ENCODE measurements at regions not wholly inside any gene's neighbourhood (a gene's known extent, or its start where the extent isn't known, plus 50 kb on each side); places are given as distances from the start of the nearest gene placed in this dataset.
"Not testable (repeated sequence)": the region's sequence is repeated elsewhere in the genome, so short reads cannot be mapped to it uniquely, and the experiment has no call there.

- not testable (repeated sequence) for DNase-seq
Observed at GRCh38 chr10:109046427-109046826, 876.9 kb downstream of the XPNPEP1 start.

- no peak for DNase-seq
Observed at GRCh38 chr10:109040622-109041021, 882.7 kb downstream of the XPNPEP1 start.

DNA sequence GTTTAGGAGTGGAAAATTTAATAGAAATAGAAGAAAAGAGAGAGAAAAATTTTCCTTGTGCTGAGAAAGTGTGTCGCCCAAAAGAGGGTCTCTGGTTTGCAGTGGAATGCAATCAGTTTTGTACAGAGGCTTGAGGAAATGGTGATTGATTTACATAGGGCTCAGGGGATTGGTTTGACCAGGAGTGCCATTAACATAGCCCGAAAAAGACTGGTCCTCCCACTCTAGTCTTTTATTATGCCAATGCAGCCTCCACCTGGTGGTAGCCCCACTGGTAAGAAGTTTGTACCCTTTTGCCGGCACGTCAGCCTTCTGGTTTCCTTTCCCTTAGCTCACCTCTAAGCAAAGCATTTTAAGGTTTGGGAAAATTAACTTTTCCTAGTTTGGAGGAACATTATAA lies 885.3 kb downstream of the XPNPEP1 start:
- no peak for DNase-seq

GRCh38 chr10:109030581-109031210 lies 892.6 kb downstream of the XPNPEP1 start:
- no peak for DNase-seq

DNA sequence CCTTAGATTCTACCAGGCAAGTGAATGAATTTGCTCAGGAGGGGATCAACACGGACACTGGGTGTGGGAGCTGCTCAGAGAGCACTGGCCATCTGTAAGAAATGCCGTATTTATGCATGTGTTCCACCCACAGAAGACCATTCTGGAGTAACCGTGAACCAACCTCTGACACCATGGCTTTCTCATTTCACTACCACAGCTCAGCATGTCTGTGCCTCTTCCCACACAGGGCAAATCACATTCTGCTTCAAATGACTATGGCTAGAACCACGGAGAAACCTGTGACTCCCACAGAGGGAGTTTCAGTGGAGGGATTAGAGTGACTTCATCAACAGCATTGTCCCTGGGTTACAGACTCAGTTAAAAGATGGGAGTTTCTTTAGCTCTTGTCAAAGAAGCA lies 893.4 kb downstream of the XPNPEP1 start:
- DNase-seq, result no peak

GRCh38 chr10:109027534-109028185 lies 895.7 kb downstream of the XPNPEP1 start:
- no peak for DNase-seq

DNA sequence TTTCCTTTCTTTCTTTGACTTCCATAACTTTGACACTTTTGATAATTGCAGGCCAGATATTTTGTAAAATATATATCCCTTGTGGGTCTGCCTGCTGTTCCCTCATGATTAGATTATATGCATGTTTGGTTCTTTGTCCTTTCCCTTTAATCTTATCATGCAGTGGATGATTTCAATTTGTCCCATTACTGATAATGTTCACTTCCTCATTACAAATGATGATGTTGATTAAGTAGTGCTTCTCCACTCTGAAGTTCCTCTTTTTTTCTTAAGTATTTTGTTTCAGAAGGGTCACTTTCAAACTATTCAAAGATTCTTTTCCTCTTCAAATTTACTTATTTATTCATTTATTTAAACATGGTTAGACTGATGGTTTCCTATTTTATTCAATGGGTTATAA lies 898.1 kb downstream of the XPNPEP1 start:
- no peak for DNase-seq

- DNase-seq, result no peak
Observed at GRCh38 chr10:109022417-109023049, 900.8 kb downstream of the XPNPEP1 start.

GRCh38 chr10:109019001-109019424 lies 904.3 kb downstream of the XPNPEP1 start:
- DNase-seq, result no peak

GRCh38 chr10:109007514-109007913 lies 915.8 kb downstream of the XPNPEP1 start:
- DNase-seq, result no peak

DNA sequence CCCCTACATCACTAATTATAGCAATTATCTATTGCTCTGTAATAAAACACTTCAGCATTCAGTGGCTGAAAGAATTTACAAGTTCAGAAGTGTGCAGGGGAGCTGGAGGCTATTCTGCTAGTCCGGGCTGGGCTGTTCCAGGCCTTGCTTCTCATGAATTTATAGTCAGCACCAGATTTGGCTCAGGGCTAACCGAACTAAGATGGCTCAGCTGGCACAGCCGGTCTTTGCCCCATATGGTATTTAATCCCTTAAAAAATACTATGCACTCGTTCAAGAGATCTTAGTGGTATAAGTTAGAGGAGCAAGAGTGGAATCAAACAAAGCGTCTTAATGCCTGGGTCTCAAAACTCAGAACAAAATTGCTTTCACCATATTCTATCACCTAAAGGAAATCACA lies 932.9 kb downstream of the XPNPEP1 start:
- DNase-seq, result no peak

DNA sequence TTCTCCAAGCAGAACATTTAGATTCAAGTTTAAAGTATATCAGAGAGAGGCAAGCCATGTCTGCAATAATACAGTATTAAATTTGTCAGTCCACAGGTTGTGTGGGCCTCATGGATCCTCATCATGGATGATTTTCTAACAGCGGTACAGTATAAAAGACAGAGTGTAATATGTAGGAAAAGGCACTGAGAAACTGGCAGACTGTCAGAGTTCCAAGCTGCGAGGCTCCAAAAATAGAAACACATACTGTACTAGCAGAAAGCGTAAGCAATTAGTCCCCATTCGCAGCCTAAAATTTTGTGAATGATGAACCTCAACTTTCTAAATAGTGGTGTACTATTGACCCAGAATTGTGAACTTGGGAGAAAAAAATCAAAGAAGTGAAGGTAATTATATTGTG lies 933.3 kb downstream of the XPNPEP1 start:
- no peak for DNase-seq

- no peak for DNase-seq
Observed at GRCh38 chr10:108982159-108982558, 941.2 kb downstream of the XPNPEP1 start.

DNA sequence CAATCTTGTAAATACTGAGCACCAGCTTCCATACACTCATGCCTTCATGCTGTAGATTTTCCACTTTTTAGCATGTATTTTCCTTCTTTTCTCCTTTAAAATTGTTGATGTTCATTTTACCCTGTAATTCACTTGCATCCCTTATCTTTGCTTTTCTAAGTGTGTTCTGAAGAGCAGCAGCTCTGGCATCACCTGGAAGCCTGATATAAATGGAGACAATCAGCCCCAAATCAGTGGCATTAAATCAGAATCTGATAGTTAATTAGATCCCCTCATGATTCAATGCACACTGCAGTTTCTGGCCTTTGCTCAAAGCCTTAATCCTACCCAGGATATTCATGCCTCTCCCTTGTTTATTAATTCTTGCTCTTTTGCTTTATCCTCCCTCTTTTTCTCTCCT lies 942.4 kb downstream of the XPNPEP1 start:
- DNase-seq, result no peak

GRCh38 chr10:108975459-108976058 lies 947.8 kb downstream of the XPNPEP1 start:
- no peak for DNase-seq

DNA sequence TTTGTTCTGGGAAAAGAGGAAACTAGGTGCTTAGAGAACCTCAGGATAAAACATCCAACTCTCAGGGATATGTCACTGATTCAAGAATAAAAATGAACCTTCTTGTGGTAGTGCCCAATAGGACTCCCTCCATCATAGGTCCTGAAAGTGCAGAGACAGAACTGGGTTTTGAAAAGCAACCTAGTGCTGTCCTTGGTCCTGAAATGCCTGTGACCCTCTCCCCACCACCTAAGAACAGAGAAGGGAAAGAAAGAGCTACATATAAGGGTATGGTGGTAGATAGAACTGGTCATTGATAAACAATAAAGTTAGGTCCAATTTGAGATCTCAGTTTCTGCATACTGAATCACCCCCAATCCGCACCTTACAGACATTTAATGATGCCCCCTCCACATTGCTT lies 953.3 kb downstream of the XPNPEP1 start:
- DNase-seq, result no peak

DNA sequence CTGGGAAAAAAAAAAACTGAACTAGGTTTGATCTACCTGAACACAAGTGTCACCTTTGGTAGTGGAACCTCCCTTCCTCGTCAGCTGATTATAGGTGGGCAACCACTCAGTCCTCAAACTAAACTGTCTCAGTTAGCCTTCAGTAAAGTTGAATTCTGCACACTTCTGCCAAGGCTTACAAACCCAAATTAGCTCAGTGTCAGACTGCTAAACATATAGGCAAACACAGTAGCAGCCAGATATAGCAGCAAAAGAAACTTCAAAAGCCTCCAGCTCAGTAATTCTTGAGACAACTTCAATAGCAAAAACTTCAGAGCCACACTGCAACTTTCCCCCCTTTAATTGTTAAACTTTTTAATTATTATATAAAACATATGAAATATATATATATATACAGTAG lies 956.9 kb downstream of the XPNPEP1 start:
- no peak for DNase-seq

- DNase-seq, result no peak
Observed at GRCh38 chr10:108966005-108966404, 957.3 kb downstream of the XPNPEP1 start.

DNA sequence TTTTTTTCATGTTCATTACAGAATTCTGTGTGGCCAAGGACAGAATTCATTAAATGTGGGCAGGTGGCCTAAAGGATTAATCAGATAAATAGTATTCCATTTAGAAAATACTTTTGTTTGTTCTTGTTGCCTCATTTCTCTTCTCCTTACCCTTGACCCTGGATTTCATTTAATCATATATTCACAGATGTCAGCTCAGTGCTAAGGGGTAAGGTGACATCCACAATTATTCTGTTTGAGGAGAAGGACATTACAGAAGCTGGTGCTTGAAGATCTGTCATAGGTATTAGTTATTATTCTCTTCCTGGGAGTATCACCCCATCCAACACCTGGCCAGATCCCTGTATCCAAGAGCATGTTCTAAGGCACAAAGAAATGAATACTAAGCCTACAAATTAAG lies 961.1 kb downstream of the XPNPEP1 start:
- no peak for DNase-seq

- no peak for DNase-seq
Observed at GRCh38 chr10:108957681-108958080, 965.6 kb downstream of the XPNPEP1 start.

- DNase-seq, result no peak
Observed at GRCh38 chr10:108956149-108956548, 967.2 kb downstream of the XPNPEP1 start.

DNA sequence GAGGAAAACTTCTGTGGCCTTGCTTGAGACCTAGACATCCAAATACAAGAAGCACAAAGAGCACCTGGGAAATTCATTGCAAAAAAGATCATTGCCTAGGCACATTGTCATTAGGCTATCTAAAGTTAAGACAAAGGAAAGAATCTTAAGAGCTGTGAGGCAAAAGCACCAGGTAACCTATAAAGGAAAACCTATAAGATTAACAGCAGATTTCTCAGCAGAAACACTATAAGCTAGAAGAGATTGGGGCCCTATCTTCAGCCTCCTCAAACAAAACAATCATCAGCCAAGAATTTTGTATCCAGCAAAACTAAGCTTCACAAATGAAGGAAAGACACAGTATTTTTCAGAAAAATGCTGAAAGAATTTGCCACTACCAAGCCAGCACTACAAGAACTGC lies 1003.3 kb downstream of the XPNPEP1 start:
- DNase-seq, result not testable (repeated sequence)

DNA sequence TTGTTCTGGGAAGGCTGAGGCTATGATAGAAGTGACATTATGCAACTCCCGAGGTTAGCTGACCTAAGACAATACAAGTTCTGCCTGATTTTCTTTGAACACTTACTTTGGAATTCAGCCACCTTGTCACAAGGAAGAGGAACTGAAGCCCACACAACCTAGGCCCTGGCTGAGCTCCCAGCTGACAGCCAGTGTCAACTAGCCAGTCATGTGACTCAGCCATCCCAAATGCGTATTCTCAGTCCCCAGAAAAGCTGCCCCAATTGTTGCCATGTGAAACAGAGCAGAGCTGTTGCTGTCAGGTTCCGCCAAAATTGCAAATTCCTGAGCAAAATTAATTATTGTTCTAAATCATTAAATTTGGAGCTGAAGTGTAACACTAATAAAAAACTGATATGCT lies 1010.0 kb downstream of the XPNPEP1 start:
- DNase-seq, result no peak

Measured in stimulated activated CD8-positive, alpha-beta memory T cell treated with anti-CD3 and anti-CD28 coated beads, Interleukin-4, amount 100 ng/mL, for 48 hours (primary cell).